Endothelial cell of umbilical vein (primary cell): ENCODE measurements at regions not wholly inside any gene's neighbourhood (a gene's known extent, or its start where the extent isn't known, plus 50 kb on each side); places are given as distances from the start of the nearest gene placed in this dataset.

Experiments
- BruUV-seq: library from RNA; stranded (reverse); fragments of 400-500 nt; replicated peaks from 2 replicates; lab custom pipeline; 2021; lab: Mats Ljungman, UMichigan
- CTCF ChIA-PET: fragments of 300-600, 350-600 bp; sonication (Branson Sonifier 250); formaldehyde crosslinking; loops from one replicate; lab custom pipeline; 2021; ENCODE audit warnings: antibody characterized with exemption, inconsistent platforms; lab: Charles Lee
- POLR2A ChIA-PET: fragments of 300-600, 350-600 bp; sonication (Branson Sonifier 250); formaldehyde crosslinking; loops from one replicate; lab custom pipeline; 2021; ENCODE audit warnings: antibody characterized with exemption, inconsistent platforms; lab: Charles Lee
- DNase-seq: peaks from one replicate; pipeline ENCODE4 v3.0.0-alpha.2; 2011; ENCODE audit warnings: low read depth, low spot score
- FAIRE-seq: peaks from 2 replicates; lab custom pipeline; 2011; peaks lifted over from hg19 to GRCh38; lab: Jason Lieb, UNC
- H2AFZ ChIP-seq: 2 replicates; pipeline ENCODE4 v1.6.0; 2012; ENCODE audit warnings: low read depth, low read length, control low read depth, inconsistent platforms
- H3K27ac ChIP-seq: 2 replicates; pipeline ENCODE4 v1.5.1; 2011; ENCODE audit warnings: low read depth, mild to moderate bottlenecking, control low read depth, low read length, moderate library complexity; ENCODE audit not compliant: insufficient read depth
- H3K27me3 ChIP-seq, 2 experiments: 2 replicates each; pipeline versions ENCODE4 v1.6.0 to v1.6.1; 2011; ENCODE audit warnings: low read length in 2 of 2, mixed read lengths in 1 of 2; ENCODE audit not compliant: control insufficient read depth in 2 of 2, insufficient read depth in 2 of 2
- H3K36me3 ChIP-seq, 2 experiments: 2 replicates in 1 of 2; 3 replicates in 1 of 2; pipeline ENCODE4 v1.5.1; 2011; ENCODE audit warnings: low read length in 2 of 2, mild to moderate bottlenecking in 1 of 2, moderate library complexity in 1 of 2; ENCODE audit not compliant: control insufficient read depth in 2 of 2, insufficient read depth in 2 of 2; ENCODE audit errors: extremely low read depth in 1 of 2
- H3K4me1 ChIP-seq: 3 replicates; pipeline ENCODE4 v1.5.1; 2011; ENCODE audit warnings: mild to moderate bottlenecking, low read length; ENCODE audit not compliant: control insufficient read depth, insufficient read depth; ENCODE audit errors: extremely low read depth
- H3K4me2 ChIP-seq: 2 replicates; pipeline ENCODE4 v1.6.1; 2011; ENCODE audit warnings: low read length, control low read depth, mixed read lengths; ENCODE audit not compliant: insufficient read depth
- H3K4me3 ChIP-seq, 3 experiments: fragments of 200-600 bp in 1 of 3; sonication (generic), shearing (Covaris generic) in 1 of 3; replicated peaks in 1 of 3; 2 replicates each; pipeline ENCODE4 v1.5.1; 2011 to 2016; ENCODE audit warnings: control low read depth in 3 of 3, low read length in 3 of 3, mild to moderate bottlenecking in 2 of 3, inconsistent platforms in 1 of 3, low read depth in 1 of 3, moderate library complexity in 1 of 3; ENCODE audit not compliant: insufficient read depth in 1 of 3
- H3K79me2 ChIP-seq: 2 replicates; pipeline ENCODE4 v1.6.0; 2012; ENCODE audit warnings: low read length, inconsistent platforms; ENCODE audit not compliant: control insufficient read depth, insufficient read depth
- H3K9ac ChIP-seq: replicated peaks from 2 replicates; pipeline ENCODE3; 2011; ENCODE audit warnings: low read length, control low read depth; ENCODE audit not compliant: insufficient read depth; ENCODE audit errors: extremely low read depth
- H3K9me1 ChIP-seq: replicated peaks from 3 replicates; pipeline ENCODE4 v1.6.0; 2011; ENCODE audit warnings: mild to moderate bottlenecking, low read length; ENCODE audit not compliant: control insufficient read depth, insufficient read depth; ENCODE audit errors: extremely low read depth
- H3K9me3 ChIP-seq: replicated peaks from 2 replicates; pipeline ENCODE4 v1.5.1; 2012; ENCODE audit warnings: low read length, inconsistent platforms; ENCODE audit not compliant: control insufficient read depth, insufficient read depth
- H4K20me1 ChIP-seq: replicated peaks from 2 replicates; pipeline ENCODE3; 2011; ENCODE audit warnings: mild to moderate bottlenecking, low read length; ENCODE audit not compliant: control insufficient read depth, insufficient read depth; ENCODE audit errors: extremely low read depth
- CTCF ChIP-seq, 2 donors: IDR thresholded peaks; 1 replicate in 1 of 2; 2 replicates in 1 of 2; pipeline ENCODE4 v1.5.1; 2011; ENCODE audit warnings: low read length in 2 of 2, mild to moderate bottlenecking in 2 of 2, moderate library complexity in 2 of 2, control low read depth in 1 of 2, inconsistent platforms in 1 of 2, low read depth in 1 of 2; ENCODE audit not compliant: insufficient read depth in 1 of 2; ENCODE audit errors: extremely low read depth in 1 of 2
- EZH2 ChIP-seq: IDR thresholded peaks from 2 replicates; pipeline ENCODE4 v1.6.1; 2012; ENCODE audit warnings: borderline replicate concordance, low read depth, mild to moderate bottlenecking, moderate library complexity, low read length, inconsistent platforms; ENCODE audit not compliant: severe bottlenecking
- FOS ChIP-seq: IDR thresholded peaks from 2 replicates; pipeline ENCODE4 v1.6.1; 2011; ENCODE audit warnings: mild to moderate bottlenecking, low read length, moderate library complexity, borderline replicate concordance; ENCODE audit not compliant: insufficient read depth
- GATA2 ChIP-seq: IDR thresholded peaks from 2 replicates; pipeline ENCODE4 v1.7.0; 2011; ENCODE audit warnings: low read depth, mild to moderate bottlenecking, moderate library complexity, mixed read lengths, low read length; ENCODE audit not compliant: insufficient read length, insufficient read depth
- JUN ChIP-seq: IDR thresholded peaks from 2 replicates; pipeline ENCODE4 v1.6.1; 2011; ENCODE audit warnings: borderline replicate concordance, low read depth; ENCODE audit not compliant: insufficient read length, insufficient read depth
- MAX ChIP-seq: IDR thresholded peaks from 2 replicates; pipeline ENCODE4 v1.6.1; 2011; ENCODE audit not compliant: insufficient read depth, insufficient read length
- POLR2A ChIP-seq: IDR thresholded peaks from 2 replicates; pipeline ENCODE4 v1.6.1; 2012; ENCODE audit warnings: low read depth, mild to moderate bottlenecking, control low read depth, low read length
- POLR2AphosphoS5 ChIP-seq: IDR thresholded peaks from 2 replicates; pipeline ENCODE4 v1.6.1; 2012; ENCODE audit warnings: low read depth, mild to moderate bottlenecking, control low read depth, low read length, moderate library complexity; ENCODE audit not compliant: insufficient read depth
- dilution Hi-C: fragments of 300-500 bp; cut with MboI; formaldehyde crosslinking; loops from one replicate; pipeline ENCODE4 v1.15.0; 2019; ENCODE audit warnings: low sequenced_read_pairs; ENCODE audit not compliant: extremely low pct_ligation_motif_present
- intact Hi-C: fragments of 100-400 bp; cut with micrococcal nuclease; formaldehyde crosslinking; loops from one replicate; pipeline ENCODE4 v1.10.0; 2022

- H3K27me3 ChIP-seq = no peaks in the 10 kb centered on the region
- ChIA-PET POLR2A (no interaction called here), CTCF (no interaction called here)
- BruUV-seq = no TSS peak
- dilution Hi-C loops = no loop called here
- H4K20me1 ChIP-seq = no peaks in the 10 kb centered on the region
- H3K4me2 ChIP-seq = no peak overlapping the region
- H3K27ac ChIP-seq = no peak overlapping the region
- no peaks in the 10 kb centered on the region for H3K79me2 ChIP-seq
- no peaks in the 10 kb centered on the region for H3K36me3 ChIP-seq
- DNase-seq (no peak), FAIRE-seq (no peak)
- no peak for TF ChIP-seq POLR2A
- TF ChIP-seq CTCF (IDR thresholded peaks at IDR 0.05; ENCODE audit: extremely low read depth in 1 of 2, insufficient read depth in 1 of 2, low read depth in 1 of 2, low read length in 2 of 2) = no peak
- TF ChIP-seq GATA2 = no peak
- TF ChIP-seq POLR2AphosphoS5 = no peak
- no peak for TF ChIP-seq JUN
- no peak for TF ChIP-seq FOS
- no peak for TF ChIP-seq EZH2
- no peak for TF ChIP-seq MAX
- H3K9me1 ChIP-seq = no peaks in the 10 kb centered on the region
- intact Hi-C loops = no loop called here
- no peak overlapping the region for H3K9ac ChIP-seq
- H3K4me3 ChIP-seq = no peak overlapping the region
- no peaks in the 10 kb centered on the region for H3K9me3 ChIP-seq
- H2AFZ ChIP-seq = no peak overlapping the region
- no peaks in the 10 kb centered on the region for H3K4me1 ChIP-seq
Observed at GRCh38 chr13:33381906-33382305, 96.4 kb upstream of the STARD13 start.
